ENCODE measurements at regions not wholly inside any gene's neighbourhood (a gene's known extent, or its start where the extent isn't known, plus 50 kb on each side); places are given as distances from the start of the nearest gene placed in this dataset.

DNA sequence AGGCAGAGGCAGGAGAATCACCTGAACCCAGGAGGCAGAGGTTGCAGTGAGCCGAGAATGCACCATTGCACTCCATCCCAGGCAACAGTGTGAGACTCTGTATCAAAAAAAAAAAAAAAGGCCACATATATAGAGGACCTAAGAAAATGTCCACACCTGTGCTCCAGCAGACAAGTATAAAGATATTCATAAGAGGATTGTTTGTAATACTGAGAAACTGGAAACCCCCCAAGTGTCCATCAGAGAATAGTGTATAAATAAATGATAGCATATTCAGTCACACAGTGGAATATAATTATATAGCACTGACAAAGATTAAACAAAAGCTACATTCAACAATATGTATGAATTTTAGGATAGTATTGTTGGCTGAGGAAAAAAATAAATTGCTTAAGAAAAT lies 1050.6 kb downstream of the GRM8 start:
- BruUV-seq (replicated peaks) = no TSS peak
- WGBS (ENCODE audit: insufficient coverage, low coverage, missing lambda C conversion rate) = 0% methylated on average over 1 of the region's 1 CpG
- CTCF ChIA-PET (ENCODE audit: low intra/inter-chr PET ratio) = no interaction called here
- no peak for TF ChIP-seq SRSF7 (optimal IDR thresholded peaks at IDR 0.05; ENCODE audit: low read depth, low read length)
- TF ChIP-seq HMGN3 (IDR thresholded peaks at IDR 0.05; ENCODE audit: borderline replicate concordance, extremely low read depth, insufficient read length, low read depth, low read length) = no peak
- TF ChIP-seq PYGO2 (tag; IDR thresholded peaks at IDR 0.05) = no peak
- no peak for TF ChIP-seq ZNF717 (CRISPR knock-in tag; IDR thresholded peaks at IDR 0.05)
- TF ChIP-seq TAF7 (tag; IDR thresholded peaks at IDR 0.05) = no peak
- no peak for TF ChIP-seq CXXC5 (CRISPR knock-in tag; IDR thresholded peaks at IDR 0.05)
- no peak for TF ChIP-seq RNF2 (IDR thresholded peaks at IDR 0.05)
- no peak for TF ChIP-seq KLF13 (tag; IDR thresholded peaks at IDR 0.05; ENCODE audit: borderline replicate concordance, low read depth)
- TF ChIP-seq SREBF1 (IDR thresholded peaks at IDR 0.05; ENCODE audit: borderline replicate concordance, low read depth, low read length) = no peak
- TF ChIP-seq BACH1 (tag; IDR thresholded peaks at IDR 0.05) = no peak
- TF ChIP-seq, protein P1, sequence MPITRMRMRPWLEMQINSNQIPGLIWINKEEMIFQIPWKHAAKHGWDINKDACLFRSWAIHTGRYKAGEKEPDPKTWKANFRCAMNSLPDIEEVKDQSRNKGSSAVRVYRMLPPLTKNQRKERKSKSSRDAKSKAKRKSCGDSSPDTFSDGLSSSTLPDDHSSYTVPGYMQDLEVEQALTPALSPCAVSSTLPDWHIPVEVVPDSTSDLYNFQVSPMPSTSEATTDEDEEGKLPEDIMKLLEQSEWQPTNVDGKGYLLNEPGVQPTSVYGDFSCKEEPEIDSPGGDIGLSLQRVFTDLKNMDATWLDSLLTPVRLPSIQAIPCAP (CRISPR knock-in tag; IDR thresholded peaks at IDR 0.05; ENCODE audit: borderline replicate concordance) = no peak
- TF ChIP-seq, protein P2, sequence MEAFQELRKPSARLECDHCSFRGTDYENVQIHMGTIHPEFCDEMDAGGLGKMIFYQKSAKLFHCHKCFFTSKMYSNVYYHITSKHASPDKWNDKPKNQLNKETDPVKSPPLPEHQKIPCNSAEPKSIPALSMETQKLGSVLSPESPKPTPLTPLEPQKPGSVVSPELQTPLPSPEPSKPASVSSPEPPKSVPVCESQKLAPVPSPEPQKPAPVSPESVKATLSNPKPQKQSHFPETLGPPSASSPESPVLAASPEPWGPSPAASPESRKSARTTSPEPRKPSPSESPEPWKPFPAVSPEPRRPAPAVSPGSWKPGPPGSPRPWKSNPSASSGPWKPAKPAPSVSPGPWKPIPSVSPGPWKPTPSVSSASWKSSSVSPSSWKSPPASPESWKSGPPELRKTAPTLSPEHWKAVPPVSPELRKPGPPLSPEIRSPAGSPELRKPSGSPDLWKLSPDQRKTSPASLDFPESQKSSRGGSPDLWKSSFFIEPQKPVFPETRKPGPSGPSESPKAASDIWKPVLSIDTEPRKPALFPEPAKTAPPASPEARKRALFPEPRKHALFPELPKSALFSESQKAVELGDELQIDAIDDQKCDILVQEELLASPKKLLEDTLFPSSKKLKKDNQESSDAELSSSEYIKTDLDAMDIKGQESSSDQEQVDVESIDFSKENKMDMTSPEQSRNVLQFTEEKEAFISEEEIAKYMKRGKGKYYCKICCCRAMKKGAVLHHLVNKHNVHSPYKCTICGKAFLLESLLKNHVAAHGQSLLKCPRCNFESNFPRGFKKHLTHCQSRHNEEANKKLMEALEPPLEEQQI (IDR thresholded peaks at IDR 0.05) = no peak
- TF ChIP-seq, protein P3, sequence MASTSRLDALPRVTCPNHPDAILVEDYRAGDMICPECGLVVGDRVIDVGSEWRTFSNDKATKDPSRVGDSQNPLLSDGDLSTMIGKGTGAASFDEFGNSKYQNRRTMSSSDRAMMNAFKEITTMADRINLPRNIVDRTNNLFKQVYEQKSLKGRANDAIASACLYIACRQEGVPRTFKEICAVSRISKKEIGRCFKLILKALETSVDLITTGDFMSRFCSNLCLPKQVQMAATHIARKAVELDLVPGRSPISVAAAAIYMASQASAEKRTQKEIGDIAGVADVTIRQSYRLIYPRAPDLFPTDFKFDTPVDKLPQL (IDR thresholded peaks at IDR 0.05; ENCODE audit: extremely low read depth, insufficient read length) = no peak
- TF ChIP-seq NFRKB (IDR thresholded peaks at IDR 0.05; ENCODE audit: low read depth) = no peak
- TF ChIP-seq, protein P4, sequence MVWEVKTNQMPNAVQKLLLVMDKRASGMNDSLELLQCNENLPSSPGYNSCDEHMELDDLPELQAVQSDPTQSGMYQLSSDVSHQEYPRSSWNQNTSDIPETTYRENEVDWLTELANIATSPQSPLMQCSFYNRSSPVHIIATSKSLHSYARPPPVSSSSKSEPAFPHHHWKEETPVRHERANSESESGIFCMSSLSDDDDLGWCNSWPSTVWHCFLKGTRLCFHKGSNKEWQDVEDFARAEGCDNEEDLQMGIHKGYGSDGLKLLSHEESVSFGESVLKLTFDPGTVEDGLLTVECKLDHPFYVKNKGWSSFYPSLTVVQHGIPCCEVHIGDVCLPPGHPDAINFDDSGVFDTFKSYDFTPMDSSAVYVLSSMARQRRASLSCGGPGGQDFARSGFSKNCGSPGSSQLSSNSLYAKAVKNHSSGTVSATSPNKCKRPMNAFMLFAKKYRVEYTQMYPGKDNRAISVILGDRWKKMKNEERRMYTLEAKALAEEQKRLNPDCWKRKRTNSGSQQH (CRISPR knock-in tag; IDR thresholded peaks at IDR 0.05) = no peak
- no peak for TF ChIP-seq ZNF444 (CRISPR knock-in tag; IDR thresholded peaks at IDR 0.05)
- no peak for TF ChIP-seq GABPA (tag; conservative IDR thresholded peaks at IDR 0.05; ENCODE audit: low read depth)
- TF ChIP-seq, protein P5, sequence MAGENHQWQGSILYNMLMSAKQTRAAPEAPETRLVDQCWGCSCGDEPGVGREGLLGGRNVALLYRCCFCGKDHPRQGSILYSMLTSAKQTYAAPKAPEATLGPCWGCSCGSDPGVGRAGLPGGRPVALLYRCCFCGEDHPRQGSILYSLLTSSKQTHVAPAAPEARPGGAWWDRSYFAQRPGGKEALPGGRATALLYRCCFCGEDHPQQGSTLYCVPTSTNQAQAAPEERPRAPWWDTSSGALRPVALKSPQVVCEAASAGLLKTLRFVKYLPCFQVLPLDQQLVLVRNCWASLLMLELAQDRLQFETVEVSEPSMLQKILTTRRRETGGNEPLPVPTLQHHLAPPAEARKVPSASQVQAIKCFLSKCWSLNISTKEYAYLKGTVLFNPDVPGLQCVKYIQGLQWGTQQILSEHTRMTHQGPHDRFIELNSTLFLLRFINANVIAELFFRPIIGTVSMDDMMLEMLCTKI (IDR thresholded peaks at IDR 0.05; ENCODE audit: partially characterized antibody) = no peak
- no peak for TF ChIP-seq CHD2 (IDR thresholded peaks at IDR 0.05; ENCODE audit: low read depth, low read length)

More for the DNA sequence above, 1050.6 kb downstream of the GRM8 start:
- intact Hi-C loops (cut with micrococcal nuclease) (no loop called here), in situ Hi-C loops (cut with MboI) (no loop called here)
- Histone ChIP-seq H3K79me2 (ENCODE audit: control insufficient read depth, insufficient read depth, low read length) (no peaks in the 10 kb centered on the region), H4K20me1 (replicated peaks; ENCODE audit: control insufficient read depth, insufficient read depth, low read length) (no peaks in the 10 kb centered on the region), H3K9ac (ENCODE audit: insufficient read depth in 1 of 2, low read depth in 2 of 2, low read length in 2 of 2) (no peak overlapping the region), H3K9me3 (replicated peaks; ENCODE audit: control insufficient read depth, insufficient read depth, low read depth, low read length) (no peaks in the 10 kb centered on the region), H3K27me3 (ENCODE audit: control insufficient read depth in 2 of 2, insufficient read depth in 2 of 2, low read length in 2 of 2) (no peaks in the 10 kb centered on the region), H3K36me3 (ENCODE audit: control insufficient read depth, insufficient read depth, low read length) (no peaks in the 10 kb centered on the region), H2AFZ (ENCODE audit: low read depth, low read length) (no peak overlapping the region), H3K27ac (ENCODE audit: extremely low read depth, low read depth, low read length) (no peak overlapping the region), H3K4me2 (ENCODE audit: insufficient read depth, low read length) (no peak overlapping the region), H3K4me1 (replicated peaks in 1 of 2; ENCODE audit: control insufficient read depth in 2 of 2, insufficient read depth in 2 of 2, low read length in 2 of 2) (no peaks in the 10 kb centered on the region), H3K4me3 (no peak overlapping the region), H3K9me1 (ENCODE audit: control insufficient read depth, insufficient read depth, low read length) (no peaks in the 10 kb centered on the region)
- FAIRE-seq (no peak), ATAC-seq (no peak), DNase-seq (ENCODE audit: extremely low read depth in 1 of 4, low spot score in 3 of 4) (no peak)
- POLR2A ChIA-PET = no interaction called here
